SU-DHL-6 (cell line): ENCODE measurements at regions not wholly inside any gene's neighbourhood (a gene's known extent, or its start where the extent isn't known, plus 50 kb on each side); places are given as distances from the start of the nearest gene placed in this dataset.

ENCODE experiments used
- H2AFZ ChIP-seq: fragments of 200-600 bp; sonication (generic); 2 replicates; pipeline ENCODE4 v1.6.1; 2014; ENCODE audit warnings: low read depth, mild to moderate bottlenecking, moderate library complexity, mixed read lengths, antibody characterized with exemption, low read length; ENCODE audit not compliant: severe bottlenecking
- H3F3A ChIP-seq: fragments of 200-600 bp; shearing (Covaris generic); 2 replicates; pipeline ENCODE4 v1.6.0; 2016; ENCODE audit warnings: antibody characterized with exemption, mild to moderate bottlenecking; ENCODE audit not compliant: insufficient read depth
- H3K27ac ChIP-seq: fragments of 200-600 bp; sonication (generic); 2 replicates; pipeline ENCODE4 v1.5.1; 2016; ENCODE audit warnings: low read depth, mild to moderate bottlenecking, low read length, moderate library complexity, mixed read lengths
- H3K27me3 ChIP-seq: fragments of 200-600 bp; sonication (generic), shearing (Covaris generic); 2 replicates; pipeline ENCODE4 v1.6.0; 2014; ENCODE audit warnings: mild to moderate bottlenecking, low read length
- H3K36me3 ChIP-seq: fragments of 200-600 bp; sonication (generic); 2 replicates; pipeline ENCODE4 v1.6.1; 2014; ENCODE audit warnings: mild to moderate bottlenecking, low read length, mixed read lengths
- H3K4me2 ChIP-seq: fragments of 300-600, 200-600 bp; shearing (Covaris generic), sonication (generic); 2 replicates; pipeline ENCODE4 v1.6.0; 2014; ENCODE audit warnings: low read length, low read depth, mild to moderate bottlenecking; ENCODE audit not compliant: poor library complexity, severe bottlenecking
- H3K4me3 ChIP-seq: fragments of 200-600 bp; sonication (generic); 2 replicates; pipeline ENCODE4 v1.5.1; 2014; ENCODE audit warnings: antibody characterized with exemption, low read length, mild to moderate bottlenecking, mixed read lengths; ENCODE audit not compliant: insufficient read depth, poor library complexity, severe bottlenecking
- H3K79me2 ChIP-seq: fragments of 200-600 bp; sonication (generic); 2 replicates; pipeline ENCODE4 v1.6.1; 2014; ENCODE audit warnings: mild to moderate bottlenecking, low read length, moderate library complexity; ENCODE audit not compliant: insufficient read depth
- H3K9ac ChIP-seq: fragments of 200-600 bp; sonication (generic); 2 replicates; pipeline ENCODE4 v1.7.0; 2014; ENCODE audit warnings: mild to moderate bottlenecking, low read length
- H3K9me2 ChIP-seq: fragments of 200-600 bp; sonication (generic); replicated peaks from 2 replicates; pipeline ENCODE4 v1.6.1; 2014; ENCODE audit warnings: low read length; ENCODE audit not compliant: insufficient read depth
- H3K9me3 ChIP-seq: fragments of 200-600 bp; sonication (generic); 2 replicates; pipeline ENCODE4 v1.6.1; 2014; ENCODE audit warnings: low read length, mixed read lengths; ENCODE audit not compliant: insufficient read depth
- H4K20me1 ChIP-seq: fragments of 200-600 bp; sonication (generic); 2 replicates; pipeline ENCODE4 v1.6.1; 2014; ENCODE audit warnings: low read depth, mild to moderate bottlenecking, antibody characterized with exemption, low read length, moderate library complexity, mixed read lengths
- EZH2phosphoT487 ChIP-seq: fragments of 200-600 bp; sonication (generic), shearing (Covaris generic); conservative IDR thresholded peaks from 2 replicates; pipeline ENCODE4 v1.6.1; 2018; ENCODE audit warnings: mild to moderate bottlenecking, antibody characterized with exemption, low read length, moderate library complexity, mixed read lengths
- TF ChIP-seq, protein P1 (sequence below): fragments of 200-600 bp; sonication (generic); IDR thresholded peaks from one replicate; pipeline ENCODE4 v1.5.1; 2017; ENCODE audit warnings: antibody characterized with exemption, mild to moderate bottlenecking, low read length, moderate library complexity; ENCODE audit not compliant: insufficient read depth, poor library complexity, severe bottlenecking

- Histone ChIP-seq H3F3A (no peaks in the 10 kb centered on the region), H3K36me3 (no peaks in the 10 kb centered on the region), H3K27me3 (no peaks in the 10 kb centered on the region), H3K9me3 (no peaks in the 10 kb centered on the region), H3K4me3 (no peak overlapping the region), H3K9ac (no peak overlapping the region), H3K9me2 (no peaks in the 10 kb centered on the region), H2AFZ (no peak overlapping the region), H3K27ac (no peak overlapping the region), H3K79me2 (no peaks in the 10 kb centered on the region), H3K4me2 (no peak overlapping the region), H4K20me1 (no peaks in the 10 kb centered on the region)
- TF ChIP-seq, protein P1, sequence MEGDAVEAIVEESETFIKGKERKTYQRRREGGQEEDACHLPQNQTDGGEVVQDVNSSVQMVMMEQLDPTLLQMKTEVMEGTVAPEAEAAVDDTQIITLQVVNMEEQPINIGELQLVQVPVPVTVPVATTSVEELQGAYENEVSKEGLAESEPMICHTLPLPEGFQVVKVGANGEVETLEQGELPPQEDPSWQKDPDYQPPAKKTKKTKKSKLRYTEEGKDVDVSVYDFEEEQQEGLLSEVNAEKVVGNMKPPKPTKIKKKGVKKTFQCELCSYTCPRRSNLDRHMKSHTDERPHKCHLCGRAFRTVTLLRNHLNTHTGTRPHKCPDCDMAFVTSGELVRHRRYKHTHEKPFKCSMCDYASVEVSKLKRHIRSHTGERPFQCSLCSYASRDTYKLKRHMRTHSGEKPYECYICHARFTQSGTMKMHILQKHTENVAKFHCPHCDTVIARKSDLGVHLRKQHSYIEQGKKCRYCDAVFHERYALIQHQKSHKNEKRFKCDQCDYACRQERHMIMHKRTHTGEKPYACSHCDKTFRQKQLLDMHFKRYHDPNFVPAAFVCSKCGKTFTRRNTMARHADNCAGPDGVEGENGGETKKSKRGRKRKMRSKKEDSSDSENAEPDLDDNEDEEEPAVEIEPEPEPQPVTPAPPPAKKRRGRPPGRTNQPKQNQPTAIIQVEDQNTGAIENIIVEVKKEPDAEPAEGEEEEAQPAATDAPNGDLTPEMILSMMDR, result no peak
- no peak for TF ChIP-seq EZH2phosphoT487
These were observed 149.8 kb upstream of the JAG1 start for GRCh38 chr20:10823585-10823984.

DNA sequence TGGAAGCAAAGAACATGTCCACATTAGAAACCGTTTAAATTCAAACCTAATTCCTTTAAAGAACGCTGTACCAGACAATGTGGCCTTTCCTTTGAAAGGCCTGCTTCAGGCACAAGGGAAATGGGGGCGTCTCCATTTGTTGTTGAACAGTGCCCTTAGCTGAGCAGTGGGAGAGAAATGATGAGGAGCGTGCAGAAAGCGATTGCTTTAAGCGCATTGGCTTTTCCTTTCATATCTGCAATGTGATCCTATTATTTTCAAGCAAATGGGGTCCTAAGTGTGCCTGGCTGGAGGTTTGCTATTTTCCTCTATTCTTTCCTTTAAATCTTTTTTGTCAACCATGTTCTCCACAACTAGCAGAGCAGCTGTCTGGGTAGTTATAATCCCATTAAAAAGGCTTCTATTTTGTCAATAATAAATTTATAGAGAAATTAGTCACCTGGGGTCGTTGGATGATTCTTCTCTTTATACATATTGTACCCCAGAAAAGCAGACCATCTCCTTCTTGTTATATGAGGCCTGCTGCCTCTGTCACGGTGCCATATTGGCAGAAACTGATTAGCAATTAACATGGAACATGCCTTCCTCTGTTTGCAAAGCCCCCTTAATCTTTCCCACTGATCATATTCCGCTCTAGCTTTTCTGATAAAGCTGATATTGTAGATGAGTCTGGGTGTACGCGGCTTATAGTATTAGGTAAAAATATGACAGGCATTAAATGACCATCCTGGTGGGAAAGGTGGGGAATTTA lies 151.1 kb upstream of the JAG1 start:
- H3F3A ChIP-seq, result no peaks in the 10 kb centered on the region
- no peaks in the 10 kb centered on the region for H3K79me2 ChIP-seq
- H3K27ac ChIP-seq, result no peak overlapping the region
- H3K36me3 ChIP-seq, result no peaks in the 10 kb centered on the region
- no peaks in the 10 kb centered on the region for H3K27me3 ChIP-seq
- TF ChIP-seq, protein P1, result no peak
- TF ChIP-seq EZH2phosphoT487, result no peak
- no peaks in the 10 kb centered on the region for H3K9me3 ChIP-seq
- H3K4me2 ChIP-seq, result no peak overlapping the region
- H4K20me1 ChIP-seq, result no peaks in the 10 kb centered on the region
- no peaks in the 10 kb centered on the region for H3K9me2 ChIP-seq
- no peak overlapping the region for H3K9ac ChIP-seq
- H2AFZ ChIP-seq, result no peak overlapping the region
- H3K4me3 ChIP-seq, result no peak overlapping the region

- Histone ChIP-seq H3K27ac (no peak overlapping the region), H3F3A (no peaks in the 10 kb centered on the region), H3K4me3 (no peak overlapping the region), H3K9me3 (no peaks in the 10 kb centered on the region), H3K27me3 (no peaks in the 10 kb centered on the region), H3K79me2 (no peaks in the 10 kb centered on the region), H3K9me2 (no peaks in the 10 kb centered on the region), H3K4me2 (no peak overlapping the region), H4K20me1 (no peaks in the 10 kb centered on the region), H3K9ac (no peak overlapping the region), H2AFZ (no peak overlapping the region), H3K36me3 (no peaks in the 10 kb centered on the region)
- no peak for TF ChIP-seq EZH2phosphoT487
- TF ChIP-seq, protein P1, result no peak
These were observed 152.3 kb upstream of the JAG1 start for GRCh38 chr20:10826111-10826510.
